Stomach (tissue), 8 donors: ENCODE measurements at regions not wholly inside any gene's neighbourhood (a gene's known extent, or its start where the extent isn't known, plus 50 kb on each side); places are given as distances from the start of the nearest gene placed in this dataset.

ENCODE experiments used
- DNase-seq, 2 donors: peaks; one replicate each; pipeline versions ENCODE4 v3.0.0 to v3.0.0-alpha.2; 2013 to 2019
- H3K27ac ChIP-seq, 5 donors: fragments of 200-600 bp in 4 of 5; sonication (generic) in 4 of 5; one replicate each; pipeline ENCODE4 v1.5.1; 2013 to 2019; ENCODE audit warnings: mild to moderate bottlenecking in 1 of 5, moderate library complexity in 1 of 5
- H3K27me3 ChIP-seq, 3 donors: fragments of 200-600 bp; sonication (generic); one replicate each; pipeline ENCODE4 v1.5.1; 2017 to 2019; ENCODE audit warnings: mixed run types in 1 of 3
- H3K36me3 ChIP-seq, 4 donors: fragments of 200-600 bp; sonication (generic); 1 replicate in 3 of 4; 2 replicates in 1 of 4; pipeline ENCODE4 v1.5.1; 2016 to 2019
- H3K4me1 ChIP-seq, 4 donors: fragments of 200-600 bp; sonication (generic); one replicate each; pipeline ENCODE4 v1.5.1; 2016 to 2019
- H3K4me3 ChIP-seq, 4 donors: fragments of 200-600 bp; sonication (generic) in 3 of 4; one replicate each; pipeline ENCODE4 v1.5.1; 2016 to 2019; ENCODE audit warnings: mild to moderate bottlenecking in 1 of 4
- H3K9me3 ChIP-seq, 4 donors: fragments of 200-600 bp; sonication (generic); one replicate each; pipeline ENCODE4 v1.5.1; 2016 to 2019
- CTCF ChIP-seq, 7 experiments: fragments of 450-650 bp in 4 of 7; fragments of 200-600 bp in 3 of 7; sonication (generic) in 3 of 7; IDR thresholded peaks; one replicate each; pipeline ENCODE4 v1.5.1; 2016 to 2019; ENCODE audit warnings: antibody characterized with exemption in 7 of 7, control low read depth in 2 of 7, mild to moderate bottlenecking in 1 of 7
- EP300 ChIP-seq: sonication (generic); formaldehyde crosslinking; IDR thresholded peaks from one replicate; pipeline ENCODE4 v1.6.1; 2017; ENCODE audit warnings: antibody characterized with exemption
- POLR2A ChIP-seq, 4 donors: fragments of 450-650 bp; IDR thresholded peaks; one replicate each; pipeline ENCODE4 v1.6.1; 2016; ENCODE audit warnings: antibody characterized with exemption in 4 of 4, control low read depth in 2 of 4, mild to moderate bottlenecking in 1 of 4, moderate library complexity in 1 of 4
- POLR2AphosphoS5 ChIP-seq, 3 donors: sonication (generic); formaldehyde crosslinking; IDR thresholded peaks; one replicate each; pipeline ENCODE4 v1.6.1; 2016; ENCODE audit warnings: antibody characterized with exemption in 3 of 3
- WGBS, 5 donors: extraction: QIAGEN DNeasy Blood & Tissue Kit in 3 of 5; methylation state at CpG; one replicate each; pipeline versions ENCODE4 v1.1.5 to v1.1.7; 2013 to 2018; 5-methylcytosine and 5-hydroxymethylcytosine counted together
- intact Hi-C: fragments of 100-400 bp; cut with DNase I; formaldehyde crosslinking; loops from one replicate; pipeline ENCODE4 v1.15.1; 2023; ENCODE audit warnings: low total_unique reads
- donor health status: healthy with polysubstance abuse.
- donor health status: Bipolar disorder and iron deficiency.
- donor health status: healthy.

- no peak overlapping the region for H3K4me3 ChIP-seq
- no peak for TF ChIP-seq POLR2AphosphoS5 (IDR thresholded peaks at IDR 0.05)
- no peak for TF ChIP-seq EP300
- TF ChIP-seq CTCF (IDR thresholded peaks at IDR 0.05), result no peak
- no peak for TF ChIP-seq POLR2A (IDR thresholded peaks at IDR 0.05)
- no peaks in the 10 kb centered on the region for H3K9me3 ChIP-seq
- no peaks in the 10 kb centered on the region for H3K36me3 ChIP-seq
- intact Hi-C loops, result no loop called here
- DNase-seq, result no peak
- H3K4me1 ChIP-seq, result no peaks in the 10 kb centered on the region
- 67 to 76% (median 74%) methylated on average over 6 of the region's 6 CpGs for WGBS, 5 donors
- H3K27me3 ChIP-seq, result no peaks in the 10 kb centered on the region
- H3K27ac ChIP-seq, result no peak overlapping the region
These were observed 53.2 kb upstream of the ADPGK start for GRCh38 chr15:72836676-72837330.

GRCh38 chr15:72835294-72835890, 51.8 kb upstream of the ADPGK start:
- peak in 1 of 2 donors; percentile 44 for DNase-seq

GRCh38 chr15:72833561-72833960, 50.0 kb upstream of the ADPGK start:
- Histone ChIP-seq H3K36me3 (no peaks in the 10 kb centered on the region), H3K27me3 (no peaks in the 10 kb centered on the region), H3K4me3 (no peak overlapping the region), H3K4me1 (no peaks in the 10 kb centered on the region), H3K9me3 (no peaks in the 10 kb centered on the region), H3K27ac (no peak overlapping the region)
- no peak for DNase-seq
- no peak for TF ChIP-seq POLR2A (IDR thresholded peaks at IDR 0.05)
- TF ChIP-seq EP300, result no peak
- no peak for TF ChIP-seq CTCF (IDR thresholded peaks at IDR 0.05)
- TF ChIP-seq POLR2AphosphoS5 (IDR thresholded peaks at IDR 0.05), result no peak
- WGBS, 5 donors, result 54 to 73% (median 66%) methylated on average over 2 of the region's 2 CpGs
- intact Hi-C loops, result no loop called here

More at GRCh38 chr15:72835294-72835890, 51.8 kb upstream of the ADPGK start:
- TF ChIP-seq CTCF (IDR thresholded peaks at IDR 0.05) (no peak), POLR2AphosphoS5 (IDR thresholded peaks at IDR 0.05) (no peak), POLR2A (IDR thresholded peaks at IDR 0.05) (no peak), EP300 (no peak)
- intact Hi-C loops, result no loop called here
- no peaks in the 10 kb centered on the region for H3K4me1 ChIP-seq
- no peaks in the 10 kb centered on the region for H3K9me3 ChIP-seq
- H3K36me3 ChIP-seq, result no peaks in the 10 kb centered on the region
- no peak overlapping the region for H3K4me3 ChIP-seq
- no peak overlapping the region for H3K27ac ChIP-seq
- no peaks in the 10 kb centered on the region for H3K27me3 ChIP-seq
